ENCODE measurements at regions not wholly inside any gene's neighbourhood (a gene's known extent, or its start where the extent isn't known, plus 50 kb on each side); places are given as distances from the start of the nearest gene placed in this dataset.
A peak's percentile ranks its signal among the peaks of the same experiment; 100 is the strongest.

- intact Hi-C loops (cut with micrococcal nuclease) = no loop called here
- H3K9me1 ChIP-seq (replicated peaks; ENCODE audit: control insufficient read depth, extremely low read depth, insufficient read depth, low read length) = no peaks in the 10 kb centered on the region
- H3K4me1 ChIP-seq (ENCODE audit: control insufficient read depth, extremely low read depth, insufficient read depth, low read length) = peaks cover 7% of the 10 kb centered on the region
- H3K9ac ChIP-seq (replicated peaks; ENCODE audit: extremely low read depth, insufficient read depth, low read length) = no peak overlapping the region
- H3K9me3 ChIP-seq (replicated peaks; ENCODE audit: control insufficient read depth, insufficient read depth, low read length) = no peaks in the 10 kb centered on the region
- peak; percentile 42 for FAIRE-seq
- H3K4me3 ChIP-seq (replicated peaks in 1 of 3; ENCODE audit: insufficient read depth in 1 of 3, low read depth in 1 of 3, low read length in 3 of 3) = no peak overlapping the region
- dilution Hi-C loops (cut with MboI; ENCODE audit: extremely low pct_ligation_motif_present, low sequenced_read_pairs) = no loop called here
- H3K79me2 ChIP-seq (ENCODE audit: control insufficient read depth, insufficient read depth, low read length) = no peaks in the 10 kb centered on the region
- H2AFZ ChIP-seq (ENCODE audit: low read depth, low read length) = no peak overlapping the region
- BruUV-seq (replicated peaks) = no TSS peak
- CTCF ChIA-PET = interaction anchor here (0.6 to 1.4 kb wide), 4 partner anchors 24 to 725 kb away, joined by 3 read pairs; no protein-coding TSS in a partner anchor
- no peaks in the 10 kb centered on the region for H3K36me3 ChIP-seq (ENCODE audit: control insufficient read depth in 2 of 2, extremely low read depth in 1 of 2, insufficient read depth in 2 of 2, low read length in 2 of 2)
- no peak overlapping the region for H3K4me2 ChIP-seq (ENCODE audit: insufficient read depth, low read length)
- POLR2A ChIA-PET = no interaction called here
- H3K27ac ChIP-seq (ENCODE audit: insufficient read depth, low read depth, low read length) = no peak overlapping the region
- H4K20me1 ChIP-seq (replicated peaks; ENCODE audit: control insufficient read depth, extremely low read depth, insufficient read depth, low read length) = no peaks in the 10 kb centered on the region
- peaks cover 2 to 3% of the 10 kb centered on the region in 2 experiments for H3K27me3 ChIP-seq (ENCODE audit: control insufficient read depth in 2 of 2, insufficient read depth in 2 of 2, low read length in 2 of 2)
- TF ChIP-seq JUN (IDR thresholded peaks at IDR 0.05; ENCODE audit: borderline replicate concordance, insufficient read depth, insufficient read length, low read depth) (peak; percentile 25), MYC (IDR thresholded peaks at IDR 0.05; ENCODE audit: low read depth, low read length) (no peak), FOS (IDR thresholded peaks at IDR 0.05; ENCODE audit: borderline replicate concordance, insufficient read depth, low read length) (peak; percentile 28)
- TF ChIP-seq, protein P1, sequence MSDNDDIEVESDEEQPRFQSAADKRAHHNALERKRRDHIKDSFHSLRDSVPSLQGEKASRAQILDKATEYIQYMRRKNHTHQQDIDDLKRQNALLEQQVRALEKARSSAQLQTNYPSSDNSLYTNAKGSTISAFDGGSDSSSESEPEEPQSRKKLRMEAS (IDR thresholded peaks at IDR 0.05; ENCODE audit: insufficient read depth, insufficient read length) = no peak
- DNase-seq (ENCODE audit: low read depth, low spot score) = peak; percentile 84
These were observed 270.1 kb upstream of the LDB2 start for GRCh38 chr4:17168571-17168970.

DNA sequence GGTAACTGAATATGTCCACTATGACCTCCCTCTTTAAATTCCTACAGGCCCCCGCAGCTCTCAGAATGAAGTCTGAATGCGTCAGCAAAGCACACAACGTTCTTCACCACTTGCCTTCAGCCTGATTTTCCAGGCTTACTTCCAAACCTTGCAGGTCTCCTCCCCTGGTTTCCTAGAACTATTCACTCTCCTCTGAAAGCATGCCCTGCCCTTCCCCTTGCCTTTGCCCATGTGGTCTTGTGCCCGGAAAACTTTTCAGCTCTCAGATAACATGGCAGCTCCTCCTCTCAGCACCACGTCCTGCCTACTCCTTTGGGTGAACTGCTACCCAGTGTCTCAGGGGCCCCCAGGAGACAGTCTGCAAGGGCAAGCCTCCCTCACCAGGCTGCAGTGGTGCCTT lies 268.5 kb upstream of the LDB2 start:
- TF ChIP-seq EZH2 (IDR thresholded peaks at IDR 0.05; ENCODE audit: borderline replicate concordance, low read depth, low read length, severe bottlenecking) (no peak), FOS (IDR thresholded peaks at IDR 0.05; ENCODE audit: borderline replicate concordance, insufficient read depth, low read length) (no peak), CTCF (IDR thresholded peaks at IDR 0.05; ENCODE audit: extremely low read depth in 1 of 2, insufficient read depth in 1 of 2, low read depth in 1 of 2, low read length in 2 of 2) (no peak), MYC (IDR thresholded peaks at IDR 0.05; ENCODE audit: low read depth, low read length) (no peak), GATA2 (IDR thresholded peaks at IDR 0.05; ENCODE audit: insufficient read depth, insufficient read length, low read depth, low read length) (no peak), JUN (IDR thresholded peaks at IDR 0.05; ENCODE audit: borderline replicate concordance, insufficient read depth, insufficient read length, low read depth) (no peak), POLR2AphosphoS5 (IDR thresholded peaks at IDR 0.05; ENCODE audit: insufficient read depth, low read depth, low read length) (no peak), POLR2A (IDR thresholded peaks at IDR 0.05; ENCODE audit: low read depth, low read length) (no peak)
- TF ChIP-seq, protein P1 (IDR thresholded peaks at IDR 0.05; ENCODE audit: insufficient read depth, insufficient read length) = no peak
- no peak for FAIRE-seq
- DNase-seq (ENCODE audit: low read depth, low spot score) = peak; percentile 5
- no peaks in the 10 kb centered on the region for H3K9me1 ChIP-seq (replicated peaks; ENCODE audit: control insufficient read depth, extremely low read depth, insufficient read depth, low read length)
- no peak overlapping the region for H3K4me3 ChIP-seq (replicated peaks in 1 of 3; ENCODE audit: insufficient read depth in 1 of 3, low read depth in 1 of 3, low read length in 3 of 3)
- H3K9ac ChIP-seq (replicated peaks; ENCODE audit: extremely low read depth, insufficient read depth, low read length) = no peak overlapping the region
- H3K79me2 ChIP-seq (ENCODE audit: control insufficient read depth, insufficient read depth, low read length) = no peaks in the 10 kb centered on the region
- POLR2A ChIA-PET = no interaction called here
- dilution Hi-C loops (cut with MboI; ENCODE audit: extremely low pct_ligation_motif_present, low sequenced_read_pairs) (no loop called here), intact Hi-C loops (cut with micrococcal nuclease) (no loop called here)
- CTCF ChIA-PET = interaction anchor here (1.0 to 2.0 kb wide), 2 partner anchors 9 to 12 kb away, joined by 3 to 5 read pairs; no protein-coding TSS in a partner anchor
- H3K27me3 ChIP-seq (ENCODE audit: control insufficient read depth in 2 of 2, insufficient read depth in 2 of 2, low read length in 2 of 2) = peaks cover 2 to 3% of the 10 kb centered on the region in 2 experiments
- H3K4me1 ChIP-seq (ENCODE audit: control insufficient read depth, extremely low read depth, insufficient read depth, low read length) = peaks cover 7% of the 10 kb centered on the region
- H3K9me3 ChIP-seq (replicated peaks; ENCODE audit: control insufficient read depth, insufficient read depth, low read length) = no peaks in the 10 kb centered on the region
- H2AFZ ChIP-seq (ENCODE audit: low read depth, low read length) = no peak overlapping the region
- no peak overlapping the region for H3K27ac ChIP-seq (ENCODE audit: insufficient read depth, low read depth, low read length)
- H3K36me3 ChIP-seq (ENCODE audit: control insufficient read depth in 2 of 2, extremely low read depth in 1 of 2, insufficient read depth in 2 of 2, low read length in 2 of 2) = no peaks in the 10 kb centered on the region
- no TSS peak for BruUV-seq (replicated peaks)
- H3K4me2 ChIP-seq (ENCODE audit: insufficient read depth, low read length) = no peak overlapping the region
- H4K20me1 ChIP-seq (replicated peaks; ENCODE audit: control insufficient read depth, extremely low read depth, insufficient read depth, low read length) = no peaks in the 10 kb centered on the region
